HTR-8/SVneo (cell line): ENCODE measurements at regions not wholly inside any gene's neighbourhood (a gene's known extent, or its start where the extent isn't known, plus 50 kb on each side); places are given as distances from the start of the nearest gene placed in this dataset.

Source experiments
- DNase-seq: peaks from one replicate; pipeline ENCODE4 v3.0.0; 2011; ENCODE audit warnings: low spot score, mixed read lengths; ENCODE audit not compliant: insufficient read length
- FAIRE-seq: peaks from 2 replicates; lab custom pipeline; 2011; peaks lifted over from hg19 to GRCh38; lab: Jason Lieb, UNC

DNA sequence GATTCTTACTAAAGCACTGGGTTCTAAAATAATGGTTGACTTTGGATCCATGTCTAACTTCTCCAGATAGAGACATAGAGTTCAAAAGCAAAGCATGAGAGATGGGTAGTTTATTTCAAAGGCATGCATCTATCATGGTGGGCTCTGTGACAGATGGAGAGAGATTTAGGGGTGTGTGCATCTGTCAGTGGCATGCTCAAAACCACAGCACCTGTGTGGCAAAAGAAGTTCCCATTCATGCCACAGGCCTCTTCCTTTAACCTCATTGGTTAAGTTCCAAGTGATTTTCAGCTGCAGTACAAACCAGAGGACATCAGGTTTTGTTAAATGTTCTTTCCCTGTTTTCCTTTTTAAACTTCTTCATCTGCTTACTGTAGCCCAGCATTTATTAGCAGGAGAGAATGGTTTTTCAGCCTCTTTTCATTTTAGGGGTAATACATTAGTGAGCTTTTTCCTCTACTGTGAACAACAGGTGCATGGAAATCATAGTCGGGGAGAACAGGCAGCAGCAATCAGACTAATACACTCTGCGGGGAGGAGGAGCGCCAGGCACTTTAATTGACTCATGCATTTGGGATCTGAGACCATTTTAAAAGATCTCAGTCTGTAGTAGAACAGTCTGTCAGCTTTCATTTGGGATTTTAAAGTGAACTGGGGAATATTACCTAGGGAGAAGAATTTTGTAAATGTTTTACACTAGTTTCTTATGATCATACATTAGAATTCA lies 52.4 kb upstream of the UPP2 start:
- FAIRE-seq = no peak

DNA sequence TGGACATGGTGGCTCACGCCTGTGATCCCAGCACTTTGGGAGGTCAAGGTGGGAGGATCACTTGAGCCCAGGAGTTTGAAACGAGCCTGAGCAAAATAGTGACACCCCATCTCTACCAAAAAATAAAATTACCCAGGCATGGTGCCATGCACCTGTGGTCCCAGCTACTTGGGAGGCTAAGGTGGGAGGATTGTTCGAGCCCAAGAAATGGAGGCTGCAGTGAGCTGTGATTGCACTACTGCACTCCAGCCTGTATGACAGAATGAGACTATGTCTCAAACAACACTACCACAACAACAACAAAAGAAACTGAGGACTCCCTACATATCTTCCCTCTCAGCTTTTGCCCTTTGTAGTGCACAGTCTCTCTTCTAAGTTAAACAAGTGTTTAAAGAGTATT lies 53.3 kb upstream of the UPP2 start:
- DNase-seq (no peak), FAIRE-seq (no peak)

More for the DNA sequence above, 52.4 kb upstream of the UPP2 start:
- no peak for DNase-seq

DNA sequence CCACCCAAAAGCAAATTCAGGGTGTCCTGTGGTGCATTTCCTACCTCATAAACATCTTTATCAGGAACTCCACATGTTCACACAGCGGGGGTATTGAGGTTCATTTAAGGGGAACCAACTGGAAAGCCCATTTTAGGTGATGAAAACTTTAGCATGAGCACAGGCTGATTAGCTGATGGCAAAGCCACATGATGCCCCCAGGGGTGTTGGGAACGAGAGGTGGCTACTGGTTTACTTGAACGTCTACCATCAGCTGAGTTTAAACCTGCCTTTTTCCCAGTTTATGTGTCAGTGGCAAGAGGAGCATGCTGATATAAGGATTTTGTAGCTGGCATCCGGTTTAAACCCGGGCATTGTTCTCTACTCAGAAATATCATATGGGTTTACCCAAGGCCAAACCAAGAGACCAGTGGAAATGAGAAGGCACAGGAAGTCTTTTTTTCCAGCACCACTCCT lies 54.5 kb upstream of the UPP2 start:
- DNase-seq = no peak
- no peak for FAIRE-seq

DNA sequence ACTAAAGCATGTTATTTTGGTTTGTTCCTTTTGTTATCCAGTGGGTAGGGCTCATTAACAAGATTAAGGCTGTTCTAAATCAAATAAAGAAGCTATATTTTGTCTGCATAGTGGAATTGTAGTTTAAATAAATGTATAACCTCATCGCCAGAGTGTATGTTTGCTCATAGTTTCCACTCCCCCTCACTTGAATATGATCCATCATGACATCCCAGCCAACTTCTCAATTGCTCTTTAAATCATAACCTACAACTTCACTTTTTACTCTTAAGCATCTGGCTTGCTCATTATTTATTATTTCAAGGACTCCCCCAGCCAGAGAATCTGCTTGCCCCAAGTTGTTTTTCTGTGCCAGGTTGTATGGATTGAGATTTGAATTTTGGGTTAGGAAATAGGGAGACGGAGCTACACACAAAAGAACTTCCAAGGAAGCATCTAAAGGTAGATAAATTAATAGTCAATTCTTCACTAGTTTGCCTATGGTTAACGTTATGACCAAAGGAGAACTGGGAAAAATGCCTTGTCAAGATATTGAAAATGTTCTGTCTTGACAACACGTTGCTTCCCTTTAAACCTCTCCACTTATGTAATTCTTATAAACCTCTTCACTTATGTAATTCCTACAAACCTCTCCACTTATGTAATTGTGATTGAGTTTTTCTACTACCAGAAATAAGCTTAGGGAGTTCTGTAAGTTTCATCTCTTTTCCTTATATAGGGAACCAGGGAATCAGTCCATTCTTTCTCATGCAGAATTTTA lies 55.4 kb upstream of the UPP2 start:
- DNase-seq = no peak
- FAIRE-seq = no peak

DNA sequence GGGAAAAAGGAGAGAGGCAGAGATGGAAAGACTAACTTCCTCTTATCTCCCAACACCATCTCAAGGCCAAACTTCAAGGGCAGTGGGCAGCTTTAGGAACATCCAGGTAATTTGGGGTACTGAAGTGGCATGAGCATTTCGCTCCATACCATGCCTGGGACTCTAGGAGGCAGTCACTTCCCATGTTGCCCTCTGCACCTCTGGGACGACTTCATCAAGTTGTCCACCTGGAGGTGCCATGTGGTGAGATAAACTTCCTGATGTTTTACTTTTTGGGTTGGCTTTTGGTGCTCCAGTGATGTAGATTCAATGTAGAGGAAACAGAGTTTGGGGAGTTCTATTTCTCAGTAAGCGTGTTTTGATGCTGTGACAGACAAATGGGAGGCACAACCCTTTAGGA lies 56.3 kb upstream of the UPP2 start:
- DNase-seq = no peak
- peak; percentile 59 for FAIRE-seq

- FAIRE-seq (no peak), DNase-seq (no peak)
Measured at GRCh38 chr2:158043181-158043948, 58.3 kb upstream of the UPP2 start.

DNA sequence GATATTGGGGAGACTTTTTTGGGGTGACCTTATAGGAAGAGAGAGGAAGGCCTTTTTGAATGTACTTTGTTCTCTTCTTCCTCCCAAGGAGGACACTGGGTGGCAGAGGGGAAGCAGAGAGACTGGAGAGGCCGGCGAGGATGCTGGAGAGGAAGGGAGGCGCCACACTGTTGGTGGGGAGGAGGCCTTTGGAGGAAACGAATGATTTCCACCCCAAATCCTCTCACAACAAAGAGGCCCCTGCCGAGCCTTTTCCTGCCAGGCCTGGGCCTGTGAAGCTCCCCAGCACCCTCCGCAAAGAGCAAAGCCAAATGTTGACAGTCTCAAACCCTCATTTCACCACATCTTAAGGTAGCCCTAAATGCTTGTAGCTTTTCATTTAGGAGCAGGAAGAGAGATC lies 59.0 kb upstream of the UPP2 start:
- no peak for DNase-seq
- FAIRE-seq = no peak

DNA sequence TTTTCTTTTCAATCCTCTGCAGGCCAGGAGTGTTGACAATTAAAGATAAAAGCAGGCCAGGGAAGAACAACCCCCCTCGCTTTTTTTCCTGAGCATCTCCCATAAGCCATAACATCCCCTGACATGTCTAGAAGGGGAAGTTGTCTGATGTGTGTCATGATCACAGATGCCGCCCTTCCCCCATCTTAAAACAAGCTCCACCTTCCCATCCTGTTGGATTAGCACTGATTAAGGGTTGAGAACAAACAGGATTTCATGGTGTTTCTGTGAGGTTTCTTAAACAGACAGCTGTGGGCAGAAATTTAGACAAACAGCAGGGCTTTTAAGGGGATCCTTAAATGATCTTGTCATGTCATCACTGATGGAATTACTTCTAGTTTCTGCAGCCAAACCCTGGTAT lies 59.4 kb upstream of the UPP2 start:
- DNase-seq (no peak), FAIRE-seq (no peak)

- no peak for DNase-seq
- FAIRE-seq = no peak
Measured at GRCh38 chr2:158041400-158041799, 60.3 kb upstream of the UPP2 start.

DNA sequence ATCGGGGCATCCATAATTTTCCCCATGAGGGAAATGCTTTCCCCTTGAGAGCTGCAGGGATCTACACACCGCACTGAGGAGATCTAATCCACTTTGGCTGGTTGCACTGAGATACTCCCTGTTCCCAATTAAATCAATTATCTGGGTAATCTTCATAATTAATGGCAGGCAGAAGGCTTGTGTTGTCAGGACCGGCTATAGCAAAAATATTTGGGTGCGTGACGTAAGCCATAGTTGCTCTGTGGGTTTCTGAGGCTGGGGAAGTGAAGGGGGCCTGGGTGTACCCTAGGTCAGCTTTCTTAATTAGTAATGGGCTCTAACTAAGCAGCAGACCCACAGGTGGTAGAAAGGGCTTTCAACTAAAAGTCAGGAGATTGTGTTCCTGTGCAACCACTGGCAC lies 62.8 kb upstream of the UPP2 start:
- DNase-seq = no peak
- FAIRE-seq = no peak

- peak; percentile 52 for DNase-seq
- FAIRE-seq = no peak
Measured at GRCh38 chr2:158034198-158034866, 67.3 kb upstream of the UPP2 start.

DNA sequence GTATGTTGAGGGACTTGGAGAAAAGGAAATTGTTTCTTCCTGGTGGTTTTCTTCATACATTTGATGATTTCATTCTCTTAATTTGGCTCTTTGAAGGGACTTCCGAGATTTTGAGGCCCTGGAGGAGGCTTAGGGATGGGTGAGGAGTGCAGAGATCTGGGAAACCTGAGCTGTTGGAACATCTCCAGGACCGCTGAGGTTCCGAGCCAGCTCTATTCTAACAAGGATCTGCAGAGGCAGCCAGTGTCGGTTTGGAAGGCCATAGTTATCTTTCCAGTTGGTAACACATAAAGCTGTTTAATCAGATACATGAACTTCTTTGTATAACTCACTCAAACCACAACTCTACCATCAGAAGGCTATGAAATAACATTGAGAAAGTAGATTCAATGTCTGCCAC lies 70.3 kb upstream of the UPP2 start:
- FAIRE-seq = no peak
- DNase-seq = no peak

DNA sequence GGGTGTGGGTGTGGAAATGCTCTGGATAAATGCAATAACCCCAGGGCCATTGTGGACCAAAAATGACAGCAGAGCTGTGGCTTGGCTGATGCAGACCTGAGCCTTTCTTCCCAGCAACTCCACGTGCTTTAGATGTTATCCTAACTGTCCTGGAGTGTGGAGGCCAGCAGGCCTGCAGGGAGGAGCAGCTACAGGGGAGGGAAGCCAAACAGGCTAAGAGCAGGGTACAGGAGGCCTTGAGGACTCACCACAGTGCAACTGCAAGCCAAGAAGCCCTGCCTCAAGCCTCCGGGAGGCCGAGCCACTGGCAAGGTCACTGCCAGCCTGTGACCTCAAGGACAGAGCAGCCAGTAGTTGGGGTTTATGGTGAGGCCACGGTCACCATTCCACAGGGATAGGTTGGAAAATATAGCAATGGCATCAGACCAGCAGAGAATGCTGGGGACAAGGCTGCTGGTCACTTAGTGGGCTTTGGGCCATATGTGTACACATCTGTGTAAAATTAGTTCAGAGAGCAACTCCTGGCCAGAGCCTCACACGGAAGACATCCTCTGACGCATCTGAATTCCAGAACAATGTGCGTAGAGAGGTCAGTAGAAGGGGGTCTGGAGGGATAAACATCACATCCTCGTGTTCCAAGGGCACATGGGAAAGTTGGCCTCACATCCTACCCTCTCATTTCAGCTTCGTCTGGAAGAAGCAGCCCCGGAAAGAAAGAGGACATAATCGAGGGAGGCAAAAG lies 76.2 kb upstream of the UPP2 start:
- DNase-seq (no peak), FAIRE-seq (no peak)

DNA sequence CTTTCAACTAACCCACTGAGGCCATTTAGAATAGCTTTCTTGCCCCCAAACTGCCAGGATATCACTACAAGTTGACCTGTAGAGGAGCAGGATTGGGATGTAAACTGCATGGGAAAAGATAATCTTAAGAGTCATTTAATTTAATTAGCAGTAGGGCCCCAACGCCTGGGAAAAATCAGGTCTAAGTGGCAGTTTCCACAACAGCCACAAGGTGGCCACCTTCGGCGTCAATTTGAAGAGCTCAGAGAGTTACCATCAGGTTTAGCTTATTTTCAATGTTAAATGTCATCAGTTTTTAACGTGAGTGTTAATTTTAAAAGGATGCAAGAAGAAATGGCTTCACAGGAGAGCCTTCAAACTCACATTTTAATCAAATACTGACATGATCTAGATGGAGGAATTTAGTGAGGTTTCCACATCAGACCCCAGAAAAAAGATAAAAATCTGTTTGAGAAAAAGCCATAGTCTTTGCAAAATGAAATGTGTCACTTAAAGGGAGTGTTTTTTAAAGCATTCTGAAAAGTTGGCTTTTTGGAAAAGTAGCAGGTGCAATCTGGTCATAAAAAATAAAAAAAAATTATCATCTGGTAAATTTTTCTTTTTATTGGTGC lies 77.3 kb upstream of the UPP2 start:
- DNase-seq = peak; percentile 30
- FAIRE-seq = peak; percentile 9

- DNase-seq = no peak
- no peak for FAIRE-seq
Measured at GRCh38 chr2:158022888-158023287, 78.8 kb upstream of the UPP2 start.

- DNase-seq (no peak), FAIRE-seq (no peak)
Measured at GRCh38 chr2:158021226-158021625, 80.5 kb upstream of the UPP2 start.

- DNase-seq (no peak), FAIRE-seq (no peak)
Measured at GRCh38 chr2:158015428-158016076, 86.1 kb upstream of the UPP2 start.

DNA sequence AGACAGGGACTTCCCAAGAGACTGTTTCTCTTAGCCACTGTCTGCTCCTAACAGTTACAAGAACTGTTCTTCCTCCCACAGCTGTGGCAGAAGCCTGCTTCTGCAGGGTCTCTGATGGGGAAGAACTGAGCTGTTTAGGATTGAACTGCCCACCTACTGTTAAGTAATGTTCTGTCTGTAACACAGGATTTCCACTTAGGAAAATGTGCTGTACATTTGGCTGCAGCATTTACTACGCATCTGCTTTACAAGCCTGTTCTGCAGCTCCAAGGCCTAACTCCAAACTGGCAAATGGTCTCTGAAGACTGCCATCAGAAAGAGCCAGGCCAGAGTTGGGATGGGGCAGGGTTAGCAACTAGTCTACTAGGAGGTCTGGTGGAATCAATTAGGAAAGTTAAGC lies 87.8 kb upstream of the UPP2 start:
- FAIRE-seq (no peak), DNase-seq (no peak)
